ENCODE measurements at regions not wholly inside any gene's neighbourhood (a gene's known extent, or its start where the extent isn't known, plus 50 kb on each side); places are given as distances from the start of the nearest gene placed in this dataset.

- no peak for DNase-seq
- Mint-ChIP-seq H3K9me3 (no peaks in the 10 kb centered on the region), H3K4me3 (no peak overlapping the region), H3K4me1 (ENCODE audit: low read depth) (peaks cover 6% of the 10 kb centered on the region), H3K27me3 (peaks cover 5% of the 10 kb centered on the region), H3K36me3 (peaks cover 2% of the 10 kb centered on the region), H3K27ac (no peak overlapping the region)
- ChIA-PET POLR2A (no interaction called here), CTCF (interaction anchor here (2.7 kb wide), 1 partner anchor 40 kb away, joined by 12 read pairs; no protein-coding TSS in a partner anchor)
- intact Hi-C loops (cut with micrococcal nuclease), result no loop called here
Measured at GRCh38 chr4:139611391-139611790, 54.2 kb upstream of the MGST2 start.

DNA sequence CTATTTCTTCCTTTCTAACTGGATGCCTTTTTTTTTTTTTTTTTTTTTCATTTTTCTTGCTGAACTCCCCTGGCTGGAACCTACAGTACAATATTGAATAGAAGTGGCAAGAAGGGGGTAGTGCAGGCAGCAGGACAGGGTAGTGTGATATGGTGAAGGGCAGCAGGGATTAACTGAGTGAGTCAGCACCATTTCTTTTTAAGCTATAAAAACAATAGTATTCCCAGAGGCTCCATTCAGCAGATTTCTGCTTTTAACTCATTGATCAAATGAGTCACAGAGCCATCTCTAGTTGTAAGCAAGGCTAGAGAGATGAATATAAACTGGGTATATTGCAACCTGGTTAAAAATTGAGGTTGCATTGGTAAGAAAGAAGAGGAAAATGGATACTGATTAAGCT, 53.6 kb upstream of the SETD7 start:
- no peaks in the 10 kb centered on the region for H3K9me3 Mint-ChIP-seq
- CTCF ChIA-PET, result interaction anchor here (0.6 to 2.7 kb wide), 4 partner anchors 13 to 42 kb away, joined by 3 to 12 read pairs (median 4); no protein-coding TSS in a partner anchor
- DNase-seq, result no peak
- H3K27me3 Mint-ChIP-seq, result peaks cover 5% of the 10 kb centered on the region
- H3K36me3 Mint-ChIP-seq, result peaks cover 2% of the 10 kb centered on the region
- POLR2A ChIA-PET, result no interaction called here
- no peak overlapping the region for H3K4me3 Mint-ChIP-seq
- peaks cover 12% of the 10 kb centered on the region for H3K4me1 Mint-ChIP-seq (ENCODE audit: low read depth)
- intact Hi-C loops (cut with micrococcal nuclease), result no loop called here
- no peak overlapping the region for H3K27ac Mint-ChIP-seq

- ChIA-PET CTCF (interaction anchor here (5.8 kb wide), 1 partner anchor 44 kb away, joined by 114 read pairs; no protein-coding TSS in a partner anchor), POLR2A (no interaction called here)
- no peak overlapping the region for H3K4me3 Mint-ChIP-seq
- H3K9me3 Mint-ChIP-seq, result no peaks in the 10 kb centered on the region
- no peak overlapping the region for H3K27ac Mint-ChIP-seq
- intact Hi-C loops (cut with micrococcal nuclease), result no loop called here
- H3K4me1 Mint-ChIP-seq (ENCODE audit: low read depth), result peaks cover 12% of the 10 kb centered on the region
- peaks cover 5% of the 10 kb centered on the region for H3K27me3 Mint-ChIP-seq
- DNase-seq, result no peak
- peaks cover 2% of the 10 kb centered on the region for H3K36me3 Mint-ChIP-seq
Measured at GRCh38 chr4:139607502-139608060, 51.6 kb upstream of the SETD7 start.

GRCh38 chr4:139606579-139607501, 50.8 kb upstream of the SETD7 start:
- H3K9me3 Mint-ChIP-seq, result no peaks in the 10 kb centered on the region
- intact Hi-C loops (cut with micrococcal nuclease), result no loop called here
- peaks cover 12% of the 10 kb centered on the region for H3K4me1 Mint-ChIP-seq (ENCODE audit: low read depth)
- ChIA-PET CTCF (interaction anchor here (1.0 to 5.8 kb wide), 6 partner anchors 9 to 647 kb away, joined by 3 to 114 read pairs (median 4); partner anchors contain the start of gene SETD7), POLR2A (no interaction called here)
- H3K27me3 Mint-ChIP-seq, result peaks cover 5% of the 10 kb centered on the region
- peaks cover 2% of the 10 kb centered on the region for H3K36me3 Mint-ChIP-seq
- no peak overlapping the region for H3K27ac Mint-ChIP-seq
- peak overlapping the region; percentile 31 for H3K4me3 Mint-ChIP-seq
- DNase-seq, result no peak

GRCh38 chr4:139606103-139606502, 50.1 kb upstream of the SETD7 start:
- Mint-ChIP-seq H3K36me3 (peaks cover 2% of the 10 kb centered on the region), H3K4me3 (peak overlapping the region; percentile 7), H3K27me3 (peaks cover 5% of the 10 kb centered on the region), H3K9me3 (no peaks in the 10 kb centered on the region), H3K4me1 (ENCODE audit: low read depth) (peaks cover 12% of the 10 kb centered on the region), H3K27ac (no peak overlapping the region)
- ChIA-PET CTCF (interaction anchor here (0.7 to 5.8 kb wide), 8 partner anchors 9 to 647 kb away, joined by 3 to 114 read pairs (median 4); partner anchors contain the start of gene SETD7), POLR2A (interaction anchor here (0.6 kb wide), 1 partner anchor 162 kb away, joined by 3 read pairs; no protein-coding TSS in a partner anchor)
- intact Hi-C loops (cut with micrococcal nuclease), result no loop called here
- no peak for DNase-seq
